ENCODE measurements at regions not wholly inside any gene's neighbourhood (a gene's known extent, or its start where the extent isn't known, plus 50 kb on each side); places are given as distances from the start of the nearest gene placed in this dataset.

- TF ChIP-seq POLR2AphosphoS2 (conservative IDR thresholded peaks at IDR 0.05; ENCODE audit: low read length), result no peak
These were observed 197.8 kb upstream of the MTNR1B start (continued) for GRCh38 chr11:92771701-92772100.

GRCh38 chr11:92775003-92775676, 194.3 kb upstream of the MTNR1B start:
- TF ChIP-seq BHLHE40 (IDR thresholded peaks at IDR 0.05; ENCODE audit: low read depth, low read length) (no peak), TFCP2L1 (CRISPR knock-in tag; IDR thresholded peaks at IDR 0.05) (no peak), ZC3H11A (IDR thresholded peaks at IDR 0.05) (no peak), HDAC2 (IDR thresholded peaks at IDR 0.05) (no peak), GATA3 (IDR thresholded peaks at IDR 0.05; ENCODE audit: borderline replicate concordance) (no peak), USF2 (IDR thresholded peaks at IDR 0.05) (no peak), RAD21 (conservative IDR thresholded peaks at IDR 0.05 in 1 of 2, IDR thresholded peaks at IDR 0.05 in 1 of 2) (no peak), HOXB5 (CRISPR knock-in tag; IDR thresholded peaks at IDR 0.05) (no peak)
- DNase-seq (ENCODE audit: low read depth in 1 of 2, low spot score in 1 of 2) (no peak), FAIRE-seq (no peak), ATAC-seq (no peak)
- Histone ChIP-seq H3K4me3 (no peak overlapping the region), H3K9me3 (no peaks in the 10 kb centered on the region), H3K4me1 (no peaks in the 10 kb centered on the region), H3K4me2 (no peak overlapping the region), H3K27ac (no peak overlapping the region)
- POLR2A ChIA-PET, result no interaction called here
- 45% methylated on average over 2 of the region's 2 CpGs for WGBS (ENCODE audit: missing lambda C conversion rate)
- CTCF ChIA-PET, result no interaction called here

GRCh38 chr11:92776676-92777075, 192.8 kb upstream of the MTNR1B start:
- no peak overlapping the region for H3K4me3 ChIP-seq
- TF ChIP-seq PBX3 (IDR thresholded peaks at IDR 0.05) (no peak), NPAS2 (CRISPR knock-in tag; IDR thresholded peaks at IDR 0.05; ENCODE audit: borderline replicate concordance) (no peak), SMC3 (IDR thresholded peaks at IDR 0.05) (no peak), MAZ (IDR thresholded peaks at IDR 0.05; ENCODE audit: borderline replicate concordance, low read depth, low read length) (no peak), CEBPB (IDR thresholded peaks at IDR 0.05) (no peak), HOXB13 (CRISPR knock-in tag; IDR thresholded peaks at IDR 0.05; ENCODE audit: low read depth) (no peak), ZC3H11A (IDR thresholded peaks at IDR 0.05) (no peak), REST (IDR thresholded peaks at IDR 0.05) (no peak), HOXB5 (CRISPR knock-in tag; IDR thresholded peaks at IDR 0.05) (no peak), HEYL (CRISPR knock-in tag; IDR thresholded peaks at IDR 0.05) (no peak), CBX2 (IDR thresholded peaks at IDR 0.05; ENCODE audit: borderline replicate concordance, low read depth) (no peak), PHF8 (IDR thresholded peaks at IDR 0.05; ENCODE audit: borderline replicate concordance, low read depth) (no peak), RNF2 (IDR thresholded peaks at IDR 0.05; ENCODE audit: borderline replicate concordance, low read depth) (no peak), NR3C1 (IDR thresholded peaks at IDR 0.05) (no peak), TP53 (CRISPR knock-in tag; IDR thresholded peaks at IDR 0.05) (no peak), FOSL2 (IDR thresholded peaks at IDR 0.05) (no peak), FOSL2 (CRISPR knock-in tag; IDR thresholded peaks at IDR 0.05) (no peak), MAX (IDR thresholded peaks at IDR 0.05) (no peak)
- POLR2A ChIA-PET, result no interaction called here
- H3K4me2 ChIP-seq, result no peak overlapping the region
- 19% methylated on average over 2 of the region's 2 CpGs for WGBS (ENCODE audit: missing lambda C conversion rate)
- CTCF ChIA-PET, result no interaction called here
- FAIRE-seq (no peak), ATAC-seq (no peak), DNase-seq (ENCODE audit: low read depth in 1 of 2, low spot score in 1 of 2) (no peak)
- H3K9me3 ChIP-seq, result no peaks in the 10 kb centered on the region
- H3K4me1 ChIP-seq, result no peaks in the 10 kb centered on the region
- H3K27ac ChIP-seq, result no peak overlapping the region
